ENCODE measurements at regions not wholly inside any gene's neighbourhood (a gene's known extent, or its start where the extent isn't known, plus 50 kb on each side); places are given as distances from the start of the nearest gene placed in this dataset.

GRCh38 chr6:25181350-25181724, 97.8 kb upstream of the CARMIL1 start:
- Histone ChIP-seq H3K27me3 (ENCODE audit: control insufficient read depth, insufficient read depth, low read length) (no peaks in the 10 kb centered on the region), H3K9me3 (ENCODE audit: control insufficient read depth, insufficient read depth, low read length) (no peaks in the 10 kb centered on the region), H3K4me1 (ENCODE audit: control insufficient read depth, insufficient read depth, low read length) (no peaks in the 10 kb centered on the region), H3K27ac (ENCODE audit: low read length) (no peak overlapping the region), H3K36me3 (ENCODE audit: control insufficient read depth, insufficient read depth, low read length) (no peaks in the 10 kb centered on the region), H3K4me3 (ENCODE audit: low read length) (no peak overlapping the region)
- ATAC-seq (no peak), DNase-seq (no peak)
- H3K27me3 Mint-ChIP-seq (ENCODE audit: low read depth in 2 of 2) = peaks cover 4 to 16% of the 10 kb centered on the region in 2 donors
- H3K27ac Mint-ChIP-seq = no peak overlapping the region
- H3K9me3 Mint-ChIP-seq = no peaks in the 10 kb centered on the region
- TF ChIP-seq CTCF (IDR thresholded peaks at IDR 0.05) = no peak
- 64% methylated on average over 4 of the region's 4 CpGs for WGBS (ENCODE audit: insufficient coverage)
- H3K36me3 Mint-ChIP-seq = no peaks in the 10 kb centered on the region
- H3K4me1 Mint-ChIP-seq = no peaks in the 10 kb centered on the region
- no peak overlapping the region for H3K4me3 Mint-ChIP-seq
- intact Hi-C loops (cut with micrococcal nuclease) = no loop called here

- H3K27ac Mint-ChIP-seq = no peak overlapping the region
- no peak for DNase-seq
- 100% methylated on average over 1 of the region's 1 CpG for WGBS (ENCODE audit: insufficient coverage)
- intact Hi-C loops (cut with micrococcal nuclease) = no loop called here
- no peak for TF ChIP-seq CTCF (IDR thresholded peaks at IDR 0.05)
- H3K27me3 Mint-ChIP-seq (ENCODE audit: low read depth in 2 of 2) = peaks cover 6 to 20% of the 10 kb centered on the region in 2 donors
- H3K9me3 ChIP-seq (ENCODE audit: control insufficient read depth, insufficient read depth, low read length) = no peaks in the 10 kb centered on the region
- no peak overlapping the region for H3K4me3 Mint-ChIP-seq
- no peak for ATAC-seq
- H3K4me1 ChIP-seq (ENCODE audit: control insufficient read depth, insufficient read depth, low read length) = no peaks in the 10 kb centered on the region
- no peaks in the 10 kb centered on the region for H3K9me3 Mint-ChIP-seq
- peaks cover 3% of the 10 kb centered on the region for H3K27me3 ChIP-seq (ENCODE audit: control insufficient read depth, insufficient read depth, low read length)
- H3K4me3 ChIP-seq (ENCODE audit: low read length) = no peak overlapping the region
- no peak overlapping the region for H3K27ac ChIP-seq (ENCODE audit: low read length)
- no peaks in the 10 kb centered on the region for H3K4me1 Mint-ChIP-seq
- H3K36me3 ChIP-seq (ENCODE audit: control insufficient read depth, insufficient read depth, low read length) = no peaks in the 10 kb centered on the region
- H3K36me3 Mint-ChIP-seq = no peaks in the 10 kb centered on the region
Measured at GRCh38 chr6:25181923-25182322, 97.3 kb upstream of the CARMIL1 start.

GRCh38 chr6:25186919-25187318, 92.3 kb upstream of the CARMIL1 start:
- 75% methylated on average over 2 of the region's 2 CpGs for WGBS (ENCODE audit: insufficient coverage)
- Mint-ChIP-seq H3K36me3 (no peaks in the 10 kb centered on the region), H3K4me1 (no peaks in the 10 kb centered on the region), H3K4me3 (no peak overlapping the region), H3K27me3 (ENCODE audit: low read depth in 2 of 2) (peaks cover 14 to 20% of the 10 kb centered on the region in 2 donors), H3K27ac (no peak overlapping the region), H3K9me3 (no peaks in the 10 kb centered on the region)
- H3K4me1 ChIP-seq (ENCODE audit: control insufficient read depth, insufficient read depth, low read length) = no peaks in the 10 kb centered on the region
- H3K4me3 ChIP-seq (ENCODE audit: low read length) = no peak overlapping the region
- DNase-seq (no peak), ATAC-seq (no peak)
- no peak for TF ChIP-seq CTCF (IDR thresholded peaks at IDR 0.05)
- H3K27ac ChIP-seq (ENCODE audit: low read length) = no peak overlapping the region
- H3K27me3 ChIP-seq (ENCODE audit: control insufficient read depth, insufficient read depth, low read length) = peaks cover 3% of the 10 kb centered on the region
- intact Hi-C loops (cut with micrococcal nuclease) = no loop called here
- H3K36me3 ChIP-seq (ENCODE audit: control insufficient read depth, insufficient read depth, low read length) = no peaks in the 10 kb centered on the region
- no peaks in the 10 kb centered on the region for H3K9me3 ChIP-seq (ENCODE audit: control insufficient read depth, insufficient read depth, low read length)

GRCh38 chr6:25188232-25188631, 90.9 kb upstream of the CARMIL1 start:
- TF ChIP-seq CTCF (IDR thresholded peaks at IDR 0.05) = no peak
- ATAC-seq (no peak), DNase-seq (no peak)
- Histone ChIP-seq H3K4me3 (ENCODE audit: low read length) (no peak overlapping the region), H3K36me3 (ENCODE audit: control insufficient read depth, insufficient read depth, low read length) (no peaks in the 10 kb centered on the region), H3K9me3 (ENCODE audit: control insufficient read depth, insufficient read depth, low read length) (no peaks in the 10 kb centered on the region), H3K4me1 (ENCODE audit: control insufficient read depth, insufficient read depth, low read length) (no peaks in the 10 kb centered on the region), H3K27ac (ENCODE audit: low read length) (no peak overlapping the region), H3K27me3 (ENCODE audit: control insufficient read depth, insufficient read depth, low read length) (peaks cover 3% of the 10 kb centered on the region)
- no peak overlapping the region for H3K27ac Mint-ChIP-seq
- H3K36me3 Mint-ChIP-seq = no peaks in the 10 kb centered on the region
- no peak overlapping the region for H3K4me3 Mint-ChIP-seq
- intact Hi-C loops (cut with micrococcal nuclease) = no loop called here
- no peaks in the 10 kb centered on the region for H3K4me1 Mint-ChIP-seq
- no peaks in the 10 kb centered on the region for H3K9me3 Mint-ChIP-seq
- WGBS (ENCODE audit: insufficient coverage) = no CpG with 5 or more reads among the region's 1 CpG
- H3K27me3 Mint-ChIP-seq (ENCODE audit: low read depth in 2 of 2) = peaks cover 16 to 20% of the 10 kb centered on the region in 2 donors

Data from natural killer cell (primary cell).